CD14-positive monocyte (primary cell): ENCODE measurements at regions not wholly inside any gene's neighbourhood (a gene's known extent, or its start where the extent isn't known, plus 50 kb on each side); places are given as distances from the start of the nearest gene placed in this dataset.

Source experiments
- DNase-seq, 3 donors: peaks; one replicate each; pipeline ENCODE4 v3.0.0-alpha.2; 2011 to 2022
- H2AFZ ChIP-seq: 2 replicates; pipeline ENCODE4 v1.6.0; 2012; ENCODE audit warnings: mild to moderate bottlenecking, low read depth, low read length, inconsistent platforms; ENCODE audit not compliant: insufficient read depth, poor library complexity, severe bottlenecking
- H3K27ac ChIP-seq, 2 donors: 1 replicate in 1 of 2; 2 replicates in 1 of 2; pipeline ENCODE4 v1.5.1; 2012 to 2013; ENCODE audit warnings: low read length in 2 of 2, control low read depth in 1 of 2, inconsistent platforms in 1 of 2, low read depth in 1 of 2, mild to moderate bottlenecking in 1 of 2
- H3K27me3 ChIP-seq, 2 donors: one replicate each; pipeline versions ENCODE4 v1.6.0 to v1.6.1; 2011 to 2013; ENCODE audit warnings: low read length in 2 of 2; ENCODE audit not compliant: control insufficient read depth in 2 of 2, insufficient read depth in 2 of 2
- H3K36me3 ChIP-seq, 2 donors: replicated peaks in 1 of 2; 1 replicate in 1 of 2; 2 replicates in 1 of 2; pipeline versions ENCODE4 v1.5.1 to v1.6.1; 2012 to 2013; ENCODE audit warnings: low read length in 2 of 2, control low read depth in 1 of 2, inconsistent platforms in 1 of 2, mild to moderate bottlenecking in 1 of 2; ENCODE audit not compliant: insufficient read depth in 2 of 2, control insufficient read depth in 1 of 2
- H3K4me1 ChIP-seq, 2 donors: 1 replicate in 1 of 2; 2 replicates in 1 of 2; pipeline versions ENCODE4 v1.5.1 to v1.6.1; 2012 to 2013; ENCODE audit warnings: low read length in 2 of 2, control low read depth in 1 of 2, inconsistent platforms in 1 of 2, mild to moderate bottlenecking in 1 of 2, moderate library complexity in 1 of 2; ENCODE audit not compliant: insufficient read depth in 2 of 2, control insufficient read depth in 1 of 2
- H3K4me2 ChIP-seq: replicated peaks from 2 replicates; pipeline ENCODE3; 2012; ENCODE audit warnings: low read length, moderate library complexity, mild to moderate bottlenecking; ENCODE audit not compliant: poor library complexity, severe bottlenecking; ENCODE audit errors: extremely low read depth
- H3K4me3 ChIP-seq, 3 experiments: fragments of 200-600 bp in 1 of 3; sonication (generic) in 1 of 3; replicated peaks in 1 of 3; 1 replicate in 2 of 3; 2 replicates in 1 of 3; pipeline ENCODE4 v1.5.1; 2011 to 2013; ENCODE audit warnings: low read length in 3 of 3, mild to moderate bottlenecking in 3 of 3, control low read depth in 2 of 3, low read depth in 2 of 3, inconsistent platforms in 1 of 3, moderate library complexity in 1 of 3
- H3K79me2 ChIP-seq: 2 replicates; pipeline ENCODE4 v1.6.0; 2012; ENCODE audit warnings: mild to moderate bottlenecking, control low read depth, inconsistent platforms, low read length, moderate library complexity; ENCODE audit not compliant: insufficient read depth
- H3K9ac ChIP-seq: 2 replicates; pipeline ENCODE4 v1.6.0; 2017; ENCODE audit warnings: low read length, mild to moderate bottlenecking; ENCODE audit not compliant: insufficient read depth, poor library complexity, severe bottlenecking
- H3K9me3 ChIP-seq, 2 donors: replicated peaks in 1 of 2; 1 replicate in 1 of 2; 2 replicates in 1 of 2; pipeline versions ENCODE4 v1.5.1 to v1.6.1; 2012 to 2013; ENCODE audit warnings: low read length in 2 of 2, control low read depth in 1 of 2; ENCODE audit not compliant: control insufficient read depth in 1 of 2, insufficient read depth in 1 of 2
- H4K20me1 ChIP-seq: 2 replicates; pipeline ENCODE4 v1.6.0; 2012; ENCODE audit warnings: mild to moderate bottlenecking, low read length, control low read depth, moderate library complexity; ENCODE audit not compliant: insufficient read depth
- H3K27ac Mint-ChIP-seq, 7 donors: one replicate each; pipeline ENCODE4 v1.8.0; 2020; ENCODE audit warnings: mild to moderate bottlenecking in 7 of 7, mixed read lengths in 7 of 7, moderate library complexity in 6 of 7, inconsistent platforms in 2 of 7
- H3K27me3 Mint-ChIP-seq, 3 donors: one replicate each; pipeline ENCODE4 v1.8.0; 2021 to 2022; ENCODE audit warnings: low read depth in 3 of 3, mild to moderate bottlenecking in 3 of 3, mixed read lengths in 3 of 3, moderate library complexity in 3 of 3, inconsistent platforms in 1 of 3
- H3K36me3 Mint-ChIP-seq, 2 donors: one replicate each; pipeline ENCODE4 v1.8.0; 2020; ENCODE audit warnings: mixed read lengths in 2 of 2, inconsistent platforms in 1 of 2, mild to moderate bottlenecking in 1 of 2
- H3K4me1 Mint-ChIP-seq: one replicate; pipeline ENCODE4 v1.8.0; 2020; ENCODE audit warnings: mild to moderate bottlenecking, mixed read lengths
- H3K4me3 Mint-ChIP-seq, 2 donors: one replicate each; pipeline ENCODE4 v1.8.0; 2020; ENCODE audit warnings: mild to moderate bottlenecking in 2 of 2, mixed read lengths in 2 of 2, moderate library complexity in 1 of 2
- H3K9me3 Mint-ChIP-seq, 7 donors: one replicate each; pipeline ENCODE4 v1.8.0; 2020 to 2022; ENCODE audit warnings: mixed read lengths in 7 of 7, mild to moderate bottlenecking in 6 of 7, moderate library complexity in 6 of 7, inconsistent platforms in 2 of 7
- CTCF ChIP-seq: fragments of 200-600 bp; IDR thresholded peaks from one replicate; pipeline ENCODE4 v1.8.0; 2022; ENCODE audit warnings: antibody characterized with exemption, mild to moderate bottlenecking
- WGBS: methylation state at CpG from one replicate; pipeline ENCODE4 v1.1.5; 2013; ENCODE audit warnings: missing lambda C conversion rate; ENCODE audit not compliant: insufficient coverage; 5-methylcytosine and 5-hydroxymethylcytosine counted together
- intact Hi-C, 2 donors: fragments of 100-400 bp; cut with micrococcal nuclease; formaldehyde crosslinking; loops; one replicate each; pipeline versions ENCODE4 v1.15.0 to v1.15.1; 2023

GRCh38 chr11:81424822-81425221 is 1308.8 kb downstream of the FAM181B start:
- Mint-ChIP-seq H3K9me3 (peaks cover 0 to 5% (median 1%) of the 10 kb centered on the region in 7 donors), H3K27ac (no peak overlapping the region), H3K4me3 (no peak overlapping the region), H3K27me3 (no peaks in the 10 kb centered on the region), H3K4me1 (no peaks in the 10 kb centered on the region), H3K36me3 (no peaks in the 10 kb centered on the region)
- no peaks in the 10 kb centered on the region for H3K27me3 ChIP-seq
- H3K9me3 ChIP-seq: no peaks in the 10 kb centered on the region
- no peak overlapping the region for H3K27ac ChIP-seq
- H3K4me3 ChIP-seq: no peak overlapping the region
- no peak for TF ChIP-seq CTCF
- H3K9ac ChIP-seq: no peak overlapping the region
- WGBS: no CpG with 5 or more reads among the region's 2 CpGs
- no peaks in the 10 kb centered on the region for H3K4me1 ChIP-seq
- H2AFZ ChIP-seq: no peak overlapping the region
- H3K79me2 ChIP-seq: no peaks in the 10 kb centered on the region
- H3K36me3 ChIP-seq: no peaks in the 10 kb centered on the region
- H3K4me2 ChIP-seq: no peak overlapping the region
- no peaks in the 10 kb centered on the region for H4K20me1 ChIP-seq
- intact Hi-C loops: no loop called here
- no peak for DNase-seq

GRCh38 chr11:81422402-81422801 is 1311.3 kb downstream of the FAM181B start:
- H3K36me3 ChIP-seq: no peaks in the 10 kb centered on the region
- no peaks in the 10 kb centered on the region for H3K4me1 Mint-ChIP-seq
- no peaks in the 10 kb centered on the region for H4K20me1 ChIP-seq
- no peaks in the 10 kb centered on the region for H3K36me3 Mint-ChIP-seq
- intact Hi-C loops: no loop called here
- no peaks in the 10 kb centered on the region for H3K9me3 ChIP-seq
- H3K9me3 Mint-ChIP-seq: peaks cover 0 to 2% (median 0%) of the 10 kb centered on the region in 7 donors
- DNase-seq: no peak
- no peak overlapping the region for H3K27ac Mint-ChIP-seq
- no peak overlapping the region for H3K9ac ChIP-seq
- H3K4me3 Mint-ChIP-seq: no peak overlapping the region
- no peak overlapping the region for H3K4me2 ChIP-seq
- H3K4me1 ChIP-seq: no peaks in the 10 kb centered on the region
- no peak overlapping the region for H3K4me3 ChIP-seq
- H3K79me2 ChIP-seq: no peaks in the 10 kb centered on the region
- H3K27me3 Mint-ChIP-seq: no peaks in the 10 kb centered on the region
- no peak for TF ChIP-seq CTCF
- H3K27me3 ChIP-seq: no peaks in the 10 kb centered on the region
- no peak overlapping the region for H2AFZ ChIP-seq
- no peak overlapping the region for H3K27ac ChIP-seq
